Left ventricle myocardium superior (tissue), 1 donor: ENCODE measurements at regions not wholly inside any gene's neighbourhood (a gene's known extent, or its start where the extent isn't known, plus 50 kb on each side); places are given as distances from the start of the nearest gene placed in this dataset.

Experiments
- ATAC-seq: fragments of 200-7000 bp; cut with Tn5 transposase; one replicate; pipeline ENCODE4 v1.9.1; 2020; ENCODE audit warnings: mild to moderate bottlenecking, moderate library complexity
- DNase-seq: peaks from one replicate; pipeline ENCODE4 v3.0.0-alpha.2; 2020
- intact Hi-C: fragments of 100-400 bp; cut with micrococcal nuclease; formaldehyde crosslinking; loops from one replicate; pipeline ENCODE4 v1.11.0; 2022
- donor health status: DM: no; HTN: yes; CAD: no; lungs with severe emphysema.

DNA sequence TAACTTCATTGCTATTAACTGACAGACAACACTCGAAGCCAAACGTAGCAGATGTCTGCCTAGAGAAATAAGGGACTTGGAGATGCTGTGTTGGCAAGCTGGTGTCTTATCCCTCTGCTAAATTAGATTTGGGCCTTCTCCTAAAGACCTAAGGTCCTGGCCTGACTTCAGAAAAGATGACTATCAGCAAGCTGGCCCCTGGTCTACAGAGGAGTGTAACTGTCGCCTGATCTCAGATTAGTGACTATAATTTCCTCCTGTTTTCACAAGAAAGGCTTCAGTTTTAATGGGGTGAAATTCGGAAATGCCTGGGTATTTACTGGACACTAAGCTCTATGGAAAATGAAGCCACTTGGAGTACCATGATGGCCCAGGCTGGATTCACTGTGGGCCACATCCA is 53.1 kb upstream of the SLC7A14 start:
- ATAC-seq (no peak), DNase-seq (no peak)
- intact Hi-C loops, result no loop called here

DNA sequence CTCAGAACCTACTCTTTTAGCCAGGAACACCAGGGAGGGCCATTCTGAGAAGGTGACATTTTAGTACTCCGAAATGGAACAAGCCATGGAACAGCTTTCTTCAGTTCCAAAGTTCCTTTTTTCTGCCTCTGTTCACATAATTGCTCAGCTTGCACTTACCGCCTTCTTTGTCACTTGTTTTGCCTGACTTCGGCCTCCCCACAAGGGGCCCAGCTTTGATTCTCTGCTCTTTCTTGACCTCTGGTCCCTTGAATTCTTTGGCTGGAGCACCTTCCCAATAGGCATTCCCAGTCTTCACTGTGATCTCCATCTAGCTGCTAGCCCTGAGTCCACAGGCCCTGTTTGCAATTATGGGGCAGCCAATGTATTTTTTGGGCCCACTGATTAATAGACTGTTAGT is 51.4 kb upstream of the SLC7A14 start:
- ATAC-seq (no peak), DNase-seq (no peak)
- intact Hi-C loops, result no loop called here

DNA sequence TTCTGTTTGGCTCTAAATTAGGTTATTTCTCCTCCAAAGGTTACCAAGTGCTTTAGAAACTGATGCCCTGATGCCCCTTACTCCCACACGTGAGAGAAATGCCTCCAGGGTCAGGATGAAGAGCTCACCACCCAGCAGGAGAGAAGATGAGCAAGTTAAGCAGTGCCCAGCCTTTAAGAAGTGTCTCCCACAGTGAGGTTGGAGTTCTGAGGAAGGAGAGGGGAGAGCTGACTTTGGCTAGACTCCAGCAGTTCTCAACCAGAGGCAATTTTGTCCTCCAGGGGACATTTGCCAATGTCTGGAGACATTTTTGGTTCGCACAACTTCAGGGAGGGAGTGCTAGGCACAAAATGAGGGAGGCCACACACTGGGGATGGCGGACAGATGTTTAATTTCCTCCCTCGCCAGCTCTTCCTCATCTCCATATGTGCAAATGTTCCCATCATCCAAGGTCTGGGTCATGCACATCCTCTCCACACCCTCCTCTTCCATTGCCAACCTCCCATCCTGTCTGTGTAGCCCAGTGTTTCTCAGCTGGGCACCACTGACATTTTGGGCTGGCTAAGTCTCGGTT is 50.6 kb upstream of the SLC7A14 start:
- no peak for ATAC-seq
- DNase-seq, result no peak
- intact Hi-C loops, result no loop called here
